Activated CD4-positive, alpha-beta T cell treated with anti-CD3 and anti-CD28 coated beads, Interleukin-10, Interleukin-2, amounts not matched to agents 100 ng/mL and 50 ng/mL, durations not matched to agents 16 hours and 8 hours (primary cell): ENCODE measurements at regions not wholly inside any gene's neighbourhood (a gene's known extent, or its start where the extent isn't known, plus 50 kb on each side); places are given as distances from the start of the nearest gene placed in this dataset.

Experiments used
- DNase-seq: peaks from one replicate; pipeline ENCODE4 v3.0.0-alpha.2; 2020

- no peak for DNase-seq
Observed at GRCh38 chr18:59752666-59753065, 55.4 kb upstream of the CCBE1 start.

- DNase-seq, result no peak
Observed at GRCh38 chr18:59751186-59751585, 54.0 kb upstream of the CCBE1 start.

GRCh38 chr18:59748628-59749360, 51.6 kb upstream of the CCBE1 start:
- no peak for DNase-seq
